ENCODE measurements at regions not wholly inside any gene's neighbourhood (a gene's known extent, or its start where the extent isn't known, plus 50 kb on each side); places are given as distances from the start of the nearest gene placed in this dataset.
"Not testable (repeated sequence)": the region's sequence is repeated elsewhere in the genome, so short reads cannot be mapped to it uniquely, and the experiment has no call there.

GRCh38 chr9:25261445-25261844 is 416.8 kb downstream of the TUSC1 start:
- DNase-seq: no peak

GRCh38 chr9:25260046-25260445 is 418.2 kb downstream of the TUSC1 start:
- no peak for DNase-seq

- no peak for DNase-seq
These were observed 423.0 kb downstream of the TUSC1 start for GRCh38 chr9:25255216-25255615.

- DNase-seq: no peak
These were observed 424.2 kb downstream of the TUSC1 start for GRCh38 chr9:25254051-25254450.

GRCh38 chr9:25241421-25241820 is 436.8 kb downstream of the TUSC1 start:
- DNase-seq: no peak

- DNase-seq: no peak
These were observed 451.1 kb downstream of the TUSC1 start for GRCh38 chr9:25226901-25227686.

GRCh38 chr9:25225938-25226760 is 452.1 kb downstream of the TUSC1 start:
- no peak for DNase-seq

GRCh38 chr9:25224996-25225395 is 453.2 kb downstream of the TUSC1 start:
- no peak for DNase-seq

GRCh38 chr9:25224309-25224708 is 453.9 kb downstream of the TUSC1 start:
- DNase-seq: no peak

GRCh38 chr9:25212361-25212760 is 465.9 kb downstream of the TUSC1 start:
- no peak for DNase-seq

GRCh38 chr9:25207402-25208195 is 470.6 kb downstream of the TUSC1 start:
- peak; percentile 7 for DNase-seq

GRCh38 chr9:25206027-25206426 is 472.2 kb downstream of the TUSC1 start:
- DNase-seq: no peak

GRCh38 chr9:25205285-25205684 is 473.0 kb downstream of the TUSC1 start:
- no peak for DNase-seq

- DNase-seq: no peak
These were observed 500.4 kb downstream of the TUSC1 start for GRCh38 chr9:25177858-25178257.

GRCh38 chr9:25129537-25129936 is 548.7 kb downstream of the TUSC1 start:
- no peak for DNase-seq

- DNase-seq: no peak
These were observed 556.4 kb downstream of the TUSC1 start for GRCh38 chr9:25121811-25122210.

- peak; percentile 0 for DNase-seq
These were observed 559.2 kb downstream of the TUSC1 start for GRCh38 chr9:25119041-25119440.

- DNase-seq: no peak
These were observed 560.5 kb downstream of the TUSC1 start for GRCh38 chr9:25117791-25118190.

- DNase-seq: not testable (repeated sequence)
These were observed 556.5 kb upstream of the IZUMO3 start for GRCh38 chr9:25102204-25102603.

GRCh38 chr9:25094518-25094917 is 548.8 kb upstream of the IZUMO3 start:
- no peak for DNase-seq

- no peak for DNase-seq
These were observed 532.5 kb upstream of the IZUMO3 start for GRCh38 chr9:25078202-25078601.

GRCh38 chr9:25048098-25048724 is 502.5 kb upstream of the IZUMO3 start:
- DNase-seq: no peak
